B cell (primary cell): ENCODE measurements at regions not wholly inside any gene's neighbourhood (a gene's known extent, or its start where the extent isn't known, plus 50 kb on each side); places are given as distances from the start of the nearest gene placed in this dataset.

Source experiments
- ATAC-seq: fragments of 200-7000 bp; cut with Tn5 transposase; one replicate; pipeline ENCODE4 v1.10.0; 2021; ENCODE audit warnings: low read depth, mild to moderate bottlenecking, moderate number of reproducible peaks, moderate library complexity
- CTCF ChIA-PET: fragments of 350-600 bp; sonication (Branson Sonifier 250); formaldehyde crosslinking; loops from one replicate; lab custom pipeline; 2021; ENCODE audit warnings: antibody characterized with exemption, inconsistent platforms; lab: Charles Lee
- POLR2A ChIA-PET: fragments of 350-600 bp; sonication (Branson Sonifier 250); formaldehyde crosslinking; loops from one replicate; lab custom pipeline; 2021; ENCODE audit warnings: antibody characterized with exemption; lab: Charles Lee
- DNase-seq: peaks from one replicate; pipeline ENCODE4 v3.0.0; 2013
- H2AFZ ChIP-seq: 2 replicates; pipeline ENCODE4 v1.6.1; 2012; ENCODE audit warnings: mild to moderate bottlenecking, low read depth, low read length; ENCODE audit not compliant: insufficient read depth, poor library complexity, severe bottlenecking
- H3K27ac ChIP-seq, 2 donors: 1 replicate in 1 of 2; 2 replicates in 1 of 2; pipeline ENCODE4 v1.5.1; 2012 to 2013; ENCODE audit warnings: low read length in 2 of 2, mild to moderate bottlenecking in 2 of 2, moderate library complexity in 1 of 2
- H3K27me3 ChIP-seq, 4 experiments: fragments of 200-600 bp in 1 of 4; sonication (generic) in 1 of 4; replicated peaks in 1 of 4; 1 replicate in 2 of 4; 2 replicates in 2 of 4; pipeline versions ENCODE4 v1.6.1 to v1.7.0; 2013 to 2016; ENCODE audit warnings: low read length in 3 of 4, mild to moderate bottlenecking in 2 of 4, mixed read lengths in 1 of 4, moderate library complexity in 1 of 4; ENCODE audit not compliant: insufficient read depth in 4 of 4, control insufficient read depth in 3 of 4; ENCODE audit errors: control extremely low read depth in 1 of 4
- H3K36me3 ChIP-seq, 2 experiments: replicated peaks in 1 of 2; 1 replicate in 1 of 2; 2 replicates in 1 of 2; pipeline versions ENCODE4 v1.6.1 to v1.7.1; 2013; ENCODE audit warnings: low read length in 1 of 2; ENCODE audit not compliant: insufficient read depth in 2 of 2, control insufficient read depth in 1 of 2; ENCODE audit errors: control extremely low read depth in 1 of 2, extremely low read depth in 1 of 2
- H3K4me1 ChIP-seq, 2 donors: fragments of 200-600 bp in 1 of 2; sonication (generic) in 1 of 2; 1 replicate in 1 of 2; 2 replicates in 1 of 2; pipeline versions ENCODE4 v1.5.1 to v1.6.1; 2013 to 2017; ENCODE audit warnings: low read length in 2 of 2; ENCODE audit not compliant: control insufficient read depth in 2 of 2, insufficient read depth in 2 of 2
- H3K4me2 ChIP-seq: replicated peaks from 2 replicates; pipeline ENCODE3; 2012; ENCODE audit warnings: mild to moderate bottlenecking, low read depth, low read length; ENCODE audit not compliant: poor library complexity, severe bottlenecking
- H3K4me3 ChIP-seq, 5 experiments: fragments of 200-600 bp in 1 of 5; sonication (generic) in 1 of 5; 1 replicate in 3 of 5; 2 replicates in 2 of 5; pipeline versions ENCODE4 v1.5.1 to v1.7.0; 2011 to 2016; ENCODE audit warnings: low read length in 4 of 5, mild to moderate bottlenecking in 4 of 5, low read depth in 2 of 5, control low read depth in 1 of 5, moderate library complexity in 1 of 5; ENCODE audit not compliant: insufficient read depth in 1 of 5; ENCODE audit errors: control extremely low read depth in 1 of 5, extremely low read depth in 1 of 5
- H3K79me2 ChIP-seq: fragments of 200-600 bp; sonication (generic); one replicate; pipeline ENCODE4 v1.6.0; 2016; ENCODE audit warnings: low read length; ENCODE audit not compliant: control insufficient read depth, insufficient read depth
- H3K9ac ChIP-seq: fragments of 200-600 bp; sonication (generic); 2 replicates; pipeline ENCODE4 v1.6.1; 2017; ENCODE audit warnings: mild to moderate bottlenecking, low read length, moderate library complexity
- H3K9me3 ChIP-seq, 3 donors: one replicate each; pipeline versions ENCODE4 v1.6.1 to v1.7.1; 2013; ENCODE audit warnings: low read length in 2 of 3; ENCODE audit not compliant: control insufficient read depth in 2 of 3, insufficient read depth in 1 of 3; ENCODE audit errors: control extremely low read depth in 1 of 3
- H4K20me1 ChIP-seq: 2 replicates; pipeline ENCODE4 v1.6.0; 2012; ENCODE audit warnings: mild to moderate bottlenecking, low read length; ENCODE audit not compliant: insufficient read depth, control insufficient read depth, poor library complexity, severe bottlenecking
- H3K27ac Mint-ChIP-seq: one replicate; pipeline ENCODE4 v1.8.0; 2021; ENCODE audit warnings: mixed read lengths
- H3K27me3 Mint-ChIP-seq: one replicate; pipeline ENCODE4 v1.8.0; 2021; ENCODE audit warnings: mixed read lengths
- H3K4me1 Mint-ChIP-seq: one replicate; pipeline ENCODE4 v1.8.0; 2021; ENCODE audit warnings: mixed read lengths
- H3K4me3 Mint-ChIP-seq: one replicate; pipeline ENCODE4 v1.8.0; 2021; ENCODE audit warnings: mixed read lengths
- H3K9me3 Mint-ChIP-seq: one replicate; pipeline ENCODE4 v1.8.0; 2022; ENCODE audit warnings: mixed read lengths; ENCODE audit not compliant: insufficient read depth
- CTCF ChIP-seq: fragments of 200-600 bp; IDR thresholded peaks from one replicate; pipeline ENCODE4 v1.8.0; 2022; ENCODE audit warnings: antibody characterized with exemption, mild to moderate bottlenecking
- EZH2 ChIP-seq: IDR thresholded peaks from 2 replicates; pipeline ENCODE4 v1.6.1; 2012; ENCODE audit warnings: borderline replicate concordance, low read depth, mild to moderate bottlenecking, moderate library complexity, low read length; ENCODE audit not compliant: insufficient read depth, poor library complexity, severe bottlenecking
- WGBS: methylation state at CpG from one replicate; pipeline ENCODE4 v1.1.5; 2013; ENCODE audit warnings: missing lambda C conversion rate; ENCODE audit not compliant: insufficient coverage; 5-methylcytosine and 5-hydroxymethylcytosine counted together
- intact Hi-C: fragments of 100-400 bp; cut with micrococcal nuclease; formaldehyde crosslinking; loops from one replicate; pipeline ENCODE4 v1.10.0; 2022

GRCh38 chr2:53435610-53436009 lies 332.0 kb upstream of the CHAC2 start:
- H3K27me3 Mint-ChIP-seq, result no peaks in the 10 kb centered on the region
- H3K4me3 ChIP-seq, result no peak overlapping the region
- no peaks in the 10 kb centered on the region for H3K9me3 Mint-ChIP-seq
- CTCF ChIA-PET, result no interaction called here
- no peak overlapping the region for H3K27ac Mint-ChIP-seq
- no peak overlapping the region for H3K4me3 Mint-ChIP-seq
- no peaks in the 10 kb centered on the region for H3K27me3 ChIP-seq
- no peaks in the 10 kb centered on the region for H3K79me2 ChIP-seq
- no peak overlapping the region for H3K4me2 ChIP-seq
- no peak overlapping the region for H3K27ac ChIP-seq
- no peak for TF ChIP-seq EZH2
- TF ChIP-seq CTCF, result no peak
- no peaks in the 10 kb centered on the region for H3K9me3 ChIP-seq
- H4K20me1 ChIP-seq, result no peaks in the 10 kb centered on the region
- no peak overlapping the region for H3K9ac ChIP-seq
- H3K4me1 ChIP-seq, result no peaks in the 10 kb centered on the region
- no peak overlapping the region for H2AFZ ChIP-seq
- intact Hi-C loops, result no loop called here
- 56% methylated on average over 1 of the region's 2 CpGs for WGBS
- DNase-seq, result no peak
- H3K4me1 Mint-ChIP-seq, result no peaks in the 10 kb centered on the region
- POLR2A ChIA-PET, result no interaction called here
- H3K36me3 ChIP-seq, result no peaks in the 10 kb centered on the region
- no peak for ATAC-seq

GRCh38 chr2:53434466-53434865 lies 333.1 kb upstream of the CHAC2 start:
- H3K4me1 ChIP-seq, result no peaks in the 10 kb centered on the region
- no peak overlapping the region for H3K4me3 Mint-ChIP-seq
- H4K20me1 ChIP-seq, result no peaks in the 10 kb centered on the region
- H3K27ac Mint-ChIP-seq, result no peak overlapping the region
- no peaks in the 10 kb centered on the region for H3K27me3 ChIP-seq
- CTCF ChIA-PET, result no interaction called here
- no peak overlapping the region for H3K4me2 ChIP-seq
- intact Hi-C loops, result no loop called here
- no peaks in the 10 kb centered on the region for H3K27me3 Mint-ChIP-seq
- no peaks in the 10 kb centered on the region for H3K79me2 ChIP-seq
- POLR2A ChIA-PET, result no interaction called here
- no peak overlapping the region for H3K9ac ChIP-seq
- DNase-seq (no peak), ATAC-seq (no peak)
- H3K4me1 Mint-ChIP-seq, result no peaks in the 10 kb centered on the region
- H3K36me3 ChIP-seq, result no peaks in the 10 kb centered on the region
- H3K9me3 ChIP-seq, result no peaks in the 10 kb centered on the region
- no peak overlapping the region for H2AFZ ChIP-seq
- H3K27ac ChIP-seq, result no peak overlapping the region
- H3K9me3 Mint-ChIP-seq, result no peaks in the 10 kb centered on the region
- H3K4me3 ChIP-seq, result no peak overlapping the region
- TF ChIP-seq CTCF (no peak), EZH2 (no peak)
- WGBS, result no CpG with 5 or more reads among the region's 1 CpG
